Vagina (tissue), 2 donors: ENCODE measurements at regions not wholly inside any gene's neighbourhood (a gene's known extent, or its start where the extent isn't known, plus 50 kb on each side); places are given as distances from the start of the nearest gene placed in this dataset.

Experiments
- POLR2A ChIP-seq, 2 donors: fragments of 450-650 bp; IDR thresholded peaks; one replicate each; pipeline ENCODE4 v1.6.1; 2017; ENCODE audit warnings: antibody characterized with exemption in 2 of 2, mild to moderate bottlenecking in 2 of 2, moderate library complexity in 2 of 2
- TF ChIP-seq, protein P1 (sequence below), 3 experiments: fragments of 450-650 bp in 2 of 3; fragments of 200-600 bp in 1 of 3; sonication (generic) in 1 of 3; IDR thresholded peaks; one replicate each; pipeline ENCODE4 v1.5.1; 2017 to 2019; ENCODE audit warnings: antibody characterized with exemption in 3 of 3, mild to moderate bottlenecking in 2 of 3, moderate library complexity in 2 of 3

DNA sequence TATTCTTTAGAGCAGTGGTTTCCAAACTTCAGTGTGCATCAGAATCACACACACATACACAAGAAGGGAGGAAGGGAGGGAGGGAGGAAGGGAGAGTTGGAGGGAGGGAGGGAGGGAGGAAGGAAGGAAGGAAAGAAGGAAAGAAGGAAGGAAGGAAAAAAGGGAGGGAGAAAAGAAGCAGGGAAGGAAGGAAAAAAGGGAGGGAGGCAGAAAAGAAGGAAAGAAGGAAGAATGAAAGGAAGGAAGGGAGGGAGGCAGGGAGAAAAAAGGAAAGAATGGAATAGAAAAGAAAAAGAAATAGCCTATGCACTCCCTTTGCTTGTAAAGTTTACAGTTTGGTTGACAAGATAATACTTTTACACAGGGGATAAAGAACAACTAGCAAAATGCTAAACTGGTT is 96.3 kb upstream of the BCL11A start:
- TF ChIP-seq, protein P1, sequence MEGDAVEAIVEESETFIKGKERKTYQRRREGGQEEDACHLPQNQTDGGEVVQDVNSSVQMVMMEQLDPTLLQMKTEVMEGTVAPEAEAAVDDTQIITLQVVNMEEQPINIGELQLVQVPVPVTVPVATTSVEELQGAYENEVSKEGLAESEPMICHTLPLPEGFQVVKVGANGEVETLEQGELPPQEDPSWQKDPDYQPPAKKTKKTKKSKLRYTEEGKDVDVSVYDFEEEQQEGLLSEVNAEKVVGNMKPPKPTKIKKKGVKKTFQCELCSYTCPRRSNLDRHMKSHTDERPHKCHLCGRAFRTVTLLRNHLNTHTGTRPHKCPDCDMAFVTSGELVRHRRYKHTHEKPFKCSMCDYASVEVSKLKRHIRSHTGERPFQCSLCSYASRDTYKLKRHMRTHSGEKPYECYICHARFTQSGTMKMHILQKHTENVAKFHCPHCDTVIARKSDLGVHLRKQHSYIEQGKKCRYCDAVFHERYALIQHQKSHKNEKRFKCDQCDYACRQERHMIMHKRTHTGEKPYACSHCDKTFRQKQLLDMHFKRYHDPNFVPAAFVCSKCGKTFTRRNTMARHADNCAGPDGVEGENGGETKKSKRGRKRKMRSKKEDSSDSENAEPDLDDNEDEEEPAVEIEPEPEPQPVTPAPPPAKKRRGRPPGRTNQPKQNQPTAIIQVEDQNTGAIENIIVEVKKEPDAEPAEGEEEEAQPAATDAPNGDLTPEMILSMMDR (IDR thresholded peaks at IDR 0.05), result no peak
- TF ChIP-seq POLR2A (IDR thresholded peaks at IDR 0.05), result no peak
